ENCODE measurements at regions not wholly inside any gene's neighbourhood (a gene's known extent, or its start where the extent isn't known, plus 50 kb on each side); places are given as distances from the start of the nearest gene placed in this dataset.

DNA sequence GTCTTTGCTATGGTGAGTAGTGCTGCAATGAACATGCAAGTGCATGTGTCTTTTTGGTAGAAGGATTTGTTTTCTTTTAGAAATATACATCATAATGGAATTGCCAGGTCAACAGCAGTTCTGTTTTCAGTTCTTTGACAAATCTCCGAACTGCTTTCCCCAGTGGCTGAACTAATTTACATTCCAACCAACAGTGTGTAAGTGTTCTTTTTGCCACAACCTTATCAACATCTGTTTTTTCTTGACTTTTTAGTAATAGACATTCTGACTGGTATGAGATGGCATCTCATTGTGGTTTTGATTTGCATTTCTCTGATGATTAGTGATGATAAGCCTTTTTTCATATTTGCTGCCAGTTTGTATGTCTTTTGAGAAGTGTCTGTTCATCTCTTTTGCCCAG, 406.3 kb downstream of the DTHD1 start:
- no peak overlapping the region for H3K4me2 ChIP-seq
- no peaks in the 10 kb centered on the region for H3K79me2 ChIP-seq (ENCODE audit: low read depth)
- H3K4me3 ChIP-seq = no peak overlapping the region
- H2AFZ ChIP-seq = no peak overlapping the region
- ChIA-PET POLR2A (ENCODE audit: unreplicated experiment) (no interaction called here), CTCF (no interaction called here)
- no peaks in the 10 kb centered on the region for H3F3A ChIP-seq (ENCODE audit: insufficient read depth, low read depth)
- no peaks in the 10 kb centered on the region for H3K27me3 ChIP-seq (ENCODE audit: insufficient read depth, low read depth)
- H3K9me3 ChIP-seq (ENCODE audit: insufficient read depth, low read depth) = peaks cover 8% of the 10 kb centered on the region; the same call in 1 of the 2 replicates
- H3K36me3 ChIP-seq (ENCODE audit: low read depth) = no peaks in the 10 kb centered on the region
- intact Hi-C loops (cut with micrococcal nuclease; ENCODE audit: unreplicated experiment) = no loop called here
- DNase-seq = no peak
- BruUV-seq (replicated peaks) = no TSS peak
- H3K4me1 ChIP-seq (replicated peaks; ENCODE audit: insufficient read depth) = no peaks in the 10 kb centered on the region
- TF ChIP-seq, protein P1, sequence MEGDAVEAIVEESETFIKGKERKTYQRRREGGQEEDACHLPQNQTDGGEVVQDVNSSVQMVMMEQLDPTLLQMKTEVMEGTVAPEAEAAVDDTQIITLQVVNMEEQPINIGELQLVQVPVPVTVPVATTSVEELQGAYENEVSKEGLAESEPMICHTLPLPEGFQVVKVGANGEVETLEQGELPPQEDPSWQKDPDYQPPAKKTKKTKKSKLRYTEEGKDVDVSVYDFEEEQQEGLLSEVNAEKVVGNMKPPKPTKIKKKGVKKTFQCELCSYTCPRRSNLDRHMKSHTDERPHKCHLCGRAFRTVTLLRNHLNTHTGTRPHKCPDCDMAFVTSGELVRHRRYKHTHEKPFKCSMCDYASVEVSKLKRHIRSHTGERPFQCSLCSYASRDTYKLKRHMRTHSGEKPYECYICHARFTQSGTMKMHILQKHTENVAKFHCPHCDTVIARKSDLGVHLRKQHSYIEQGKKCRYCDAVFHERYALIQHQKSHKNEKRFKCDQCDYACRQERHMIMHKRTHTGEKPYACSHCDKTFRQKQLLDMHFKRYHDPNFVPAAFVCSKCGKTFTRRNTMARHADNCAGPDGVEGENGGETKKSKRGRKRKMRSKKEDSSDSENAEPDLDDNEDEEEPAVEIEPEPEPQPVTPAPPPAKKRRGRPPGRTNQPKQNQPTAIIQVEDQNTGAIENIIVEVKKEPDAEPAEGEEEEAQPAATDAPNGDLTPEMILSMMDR (conservative IDR thresholded peaks at IDR 0.05) = no peak
- TF ChIP-seq EZH2 (IDR thresholded peaks at IDR 0.05; ENCODE audit: low read depth) = no peak
- no peak overlapping the region for H3K27ac ChIP-seq
- no peaks in the 10 kb centered on the region; the same call in 1 of the 2 replicates for H3K9me2 ChIP-seq (ENCODE audit: insufficient read depth)
- no peaks in the 10 kb centered on the region for H4K20me1 ChIP-seq (ENCODE audit: insufficient read depth)

DNA sequence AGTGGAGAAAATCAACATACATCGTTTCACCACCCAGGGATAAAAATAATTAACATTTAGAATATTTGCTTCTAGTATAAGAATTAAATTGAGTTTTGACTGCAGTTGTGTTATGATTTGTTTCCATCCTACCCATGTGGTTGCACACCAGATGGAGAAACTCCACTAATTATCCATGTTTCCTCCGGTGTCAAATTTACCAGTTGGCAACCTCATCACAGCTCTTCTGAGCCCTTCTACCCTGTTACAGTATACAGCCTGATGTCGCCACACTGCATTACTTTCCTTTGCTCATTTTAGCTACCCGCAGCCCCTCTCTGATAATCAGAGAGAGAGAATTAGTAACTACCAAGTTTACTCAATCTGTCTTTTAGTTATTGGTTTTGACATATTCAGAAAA, 411.2 kb downstream of the DTHD1 start:
- Histone ChIP-seq H3K79me2 (ENCODE audit: low read depth) (no peaks in the 10 kb centered on the region), H3F3A (ENCODE audit: insufficient read depth, low read depth) (no peaks in the 10 kb centered on the region), H4K20me1 (ENCODE audit: insufficient read depth) (no peaks in the 10 kb centered on the region), H3K9me2 (ENCODE audit: insufficient read depth) (peaks cover 3% of the 10 kb centered on the region; the same call in 1 of the 2 replicates), H3K4me1 (replicated peaks; ENCODE audit: insufficient read depth) (no peaks in the 10 kb centered on the region), H3K4me3 (no peak overlapping the region), H3K4me2 (no peak overlapping the region), H3K36me3 (ENCODE audit: low read depth) (no peaks in the 10 kb centered on the region), H2AFZ (no peak overlapping the region), H3K27me3 (ENCODE audit: insufficient read depth, low read depth) (no peaks in the 10 kb centered on the region), H3K27ac (no peak overlapping the region), H3K9me3 (ENCODE audit: insufficient read depth, low read depth) (peaks cover 8% of the 10 kb centered on the region; the same call in 1 of the 2 replicates)
- DNase-seq = no peak
- intact Hi-C loops (cut with micrococcal nuclease; ENCODE audit: unreplicated experiment) = no loop called here
- BruUV-seq (replicated peaks) = no TSS peak
- ChIA-PET POLR2A (ENCODE audit: unreplicated experiment) (no interaction called here), CTCF (no interaction called here)
- TF ChIP-seq, protein P1 (conservative IDR thresholded peaks at IDR 0.05) = no peak
- TF ChIP-seq EZH2 (IDR thresholded peaks at IDR 0.05; ENCODE audit: low read depth) = no peak

DNA sequence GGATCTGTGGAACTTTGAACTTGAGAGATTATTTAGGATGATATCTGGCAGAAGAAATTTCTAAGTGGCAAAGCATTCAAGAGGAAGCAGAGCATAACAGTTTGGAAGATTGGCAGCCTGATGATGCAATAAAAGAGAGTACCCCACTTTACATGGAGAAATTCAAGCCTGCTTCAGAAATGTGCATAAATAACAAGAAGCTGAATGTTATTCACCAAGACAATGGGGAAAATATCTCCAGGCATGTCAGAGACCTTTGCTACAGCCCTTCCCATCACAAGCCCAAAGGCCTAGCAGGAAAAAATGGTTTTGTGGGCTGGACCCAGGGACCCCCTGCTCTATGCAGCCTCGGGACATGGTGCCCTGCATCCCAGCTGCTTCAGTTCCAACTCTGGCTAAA, 420.8 kb downstream of the DTHD1 start:
- H3K27me3 ChIP-seq (ENCODE audit: insufficient read depth, low read depth) = no peaks in the 10 kb centered on the region
- BruUV-seq (replicated peaks) = no TSS peak
- no peak overlapping the region for H3K27ac ChIP-seq
- no peaks in the 10 kb centered on the region for H3K36me3 ChIP-seq (ENCODE audit: low read depth)
- H3F3A ChIP-seq (ENCODE audit: insufficient read depth, low read depth) = no peaks in the 10 kb centered on the region
- ChIA-PET POLR2A (ENCODE audit: unreplicated experiment) (no interaction called here), CTCF (no interaction called here)
- H3K9me3 ChIP-seq (ENCODE audit: insufficient read depth, low read depth) = no peaks in the 10 kb centered on the region
- intact Hi-C loops (cut with micrococcal nuclease; ENCODE audit: unreplicated experiment) = no loop called here
- no peak overlapping the region for H3K4me2 ChIP-seq
- no peak overlapping the region for H3K4me3 ChIP-seq
- no peaks in the 10 kb centered on the region for H3K79me2 ChIP-seq (ENCODE audit: low read depth)
- no peak for DNase-seq
- H4K20me1 ChIP-seq (ENCODE audit: insufficient read depth) = no peaks in the 10 kb centered on the region
- no peak overlapping the region for H2AFZ ChIP-seq
- no peaks in the 10 kb centered on the region for H3K4me1 ChIP-seq (replicated peaks; ENCODE audit: insufficient read depth)
- TF ChIP-seq EZH2 (IDR thresholded peaks at IDR 0.05; ENCODE audit: low read depth) = no peak
- TF ChIP-seq, protein P1 (conservative IDR thresholded peaks at IDR 0.05) = no peak
- 0 out of 2 replicates have a peak, but pooled peaks cover 1% of the 10 kb centered on the region for H3K9me2 ChIP-seq (ENCODE audit: insufficient read depth)

Data from PC-9 (cell line).